ENCODE measurements at regions not wholly inside any gene's neighbourhood (a gene's known extent, or its start where the extent isn't known, plus 50 kb on each side); places are given as distances from the start of the nearest gene placed in this dataset.

DNA sequence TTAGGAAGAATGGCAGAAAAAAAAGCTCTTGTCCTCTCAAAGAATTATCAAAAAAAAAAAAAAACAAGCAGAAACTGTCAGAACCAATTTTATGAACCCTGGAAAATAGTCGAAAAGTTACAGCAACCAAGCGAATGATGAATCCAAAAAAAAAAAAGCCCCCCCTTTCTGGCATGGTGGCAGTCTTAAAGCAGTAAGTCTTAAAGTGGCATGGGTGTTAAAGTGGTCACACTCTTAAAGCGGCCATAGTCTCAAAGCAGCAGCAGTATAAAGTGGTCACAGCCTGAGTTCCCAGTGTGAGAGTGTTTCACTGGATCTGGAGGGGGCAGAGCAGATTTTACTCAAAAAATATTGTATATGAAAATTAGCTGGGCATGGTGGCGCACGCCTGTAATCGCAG, 96.8 kb upstream of the RAB18 start:
- Mint-ChIP-seq H3K4me3 (ENCODE audit: low read depth, unreplicated experiment) (no peak overlapping the region), H3K4me1 (ENCODE audit: low read depth, unreplicated experiment) (no peaks in the 10 kb centered on the region), H3K27ac (ENCODE audit: unreplicated experiment) (no peak overlapping the region), H3K27me3 (ENCODE audit: unreplicated experiment) (peaks cover 9% of the 10 kb centered on the region), H3K9me3 (ENCODE audit: low read depth, unreplicated experiment) (no peaks in the 10 kb centered on the region), H3K36me3 (ENCODE audit: insufficient read depth, unreplicated experiment) (no peaks in the 10 kb centered on the region)
- intact Hi-C loops (cut with micrococcal nuclease; ENCODE audit: unreplicated experiment), result no loop called here
- no peak for DNase-seq
- CTCF ChIA-PET, result no interaction called here
- no TSS peak for BruUV-seq (replicated peaks)
- TF ChIP-seq, protein P1, sequence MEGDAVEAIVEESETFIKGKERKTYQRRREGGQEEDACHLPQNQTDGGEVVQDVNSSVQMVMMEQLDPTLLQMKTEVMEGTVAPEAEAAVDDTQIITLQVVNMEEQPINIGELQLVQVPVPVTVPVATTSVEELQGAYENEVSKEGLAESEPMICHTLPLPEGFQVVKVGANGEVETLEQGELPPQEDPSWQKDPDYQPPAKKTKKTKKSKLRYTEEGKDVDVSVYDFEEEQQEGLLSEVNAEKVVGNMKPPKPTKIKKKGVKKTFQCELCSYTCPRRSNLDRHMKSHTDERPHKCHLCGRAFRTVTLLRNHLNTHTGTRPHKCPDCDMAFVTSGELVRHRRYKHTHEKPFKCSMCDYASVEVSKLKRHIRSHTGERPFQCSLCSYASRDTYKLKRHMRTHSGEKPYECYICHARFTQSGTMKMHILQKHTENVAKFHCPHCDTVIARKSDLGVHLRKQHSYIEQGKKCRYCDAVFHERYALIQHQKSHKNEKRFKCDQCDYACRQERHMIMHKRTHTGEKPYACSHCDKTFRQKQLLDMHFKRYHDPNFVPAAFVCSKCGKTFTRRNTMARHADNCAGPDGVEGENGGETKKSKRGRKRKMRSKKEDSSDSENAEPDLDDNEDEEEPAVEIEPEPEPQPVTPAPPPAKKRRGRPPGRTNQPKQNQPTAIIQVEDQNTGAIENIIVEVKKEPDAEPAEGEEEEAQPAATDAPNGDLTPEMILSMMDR (IDR thresholded peaks at IDR 0.05; ENCODE audit: unreplicated experiment), result no peak

DNA sequence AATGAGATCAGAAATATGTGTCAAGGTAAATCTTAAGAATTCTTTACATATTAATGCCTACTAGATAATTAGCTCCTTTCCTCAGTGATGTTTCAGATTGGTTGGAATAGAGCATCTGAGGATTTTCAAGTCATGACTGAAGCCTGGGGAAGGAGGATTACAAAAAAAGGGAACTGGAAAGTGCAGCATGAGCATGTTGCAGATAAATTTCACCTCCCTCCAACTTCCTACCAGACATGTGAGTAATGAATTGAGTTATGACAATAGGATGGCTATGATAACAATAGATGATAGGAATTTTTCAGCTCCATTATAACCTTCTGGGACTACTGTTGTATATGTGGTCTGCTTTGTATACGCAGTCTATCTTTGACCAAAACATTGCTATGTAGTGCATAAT, 104.2 kb upstream of the RAB18 start:
- CTCF ChIA-PET, result interaction anchor here (0.6 kb wide), 1 partner anchor 11 kb away, joined by 3 read pairs; no protein-coding TSS in a partner anchor

DNA sequence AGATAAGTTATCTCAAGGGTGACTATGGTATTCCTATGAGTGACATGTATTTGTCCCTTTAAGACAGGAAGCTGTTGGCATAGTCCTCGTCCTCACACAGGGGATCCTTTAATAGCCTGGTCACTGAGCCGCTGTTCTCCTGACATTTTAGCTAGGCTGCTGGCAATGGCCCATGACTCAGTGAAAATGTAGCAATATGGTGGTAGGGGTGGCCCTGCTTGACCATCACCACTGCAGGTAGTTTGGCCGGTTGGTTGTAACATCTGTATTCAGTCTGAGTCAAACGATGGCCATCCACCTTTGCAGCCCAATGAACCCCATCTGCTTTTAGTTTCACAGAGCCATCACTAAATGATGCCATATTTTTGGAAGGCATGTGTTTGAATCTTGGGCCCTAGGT, 110.1 kb upstream of the RAB18 start:
- TF ChIP-seq, protein P1 (IDR thresholded peaks at IDR 0.05; ENCODE audit: unreplicated experiment), result no peak
- intact Hi-C loops (cut with micrococcal nuclease; ENCODE audit: unreplicated experiment), result no loop called here
- no peak for DNase-seq
- no peaks in the 10 kb centered on the region for H3K36me3 Mint-ChIP-seq (ENCODE audit: insufficient read depth, unreplicated experiment)
- CTCF ChIA-PET, result no interaction called here
- no peaks in the 10 kb centered on the region for H3K4me1 Mint-ChIP-seq (ENCODE audit: low read depth, unreplicated experiment)
- BruUV-seq (replicated peaks), result no TSS peak
- peaks cover 30% of the 10 kb centered on the region for H3K27me3 Mint-ChIP-seq (ENCODE audit: unreplicated experiment)
- no peak overlapping the region for H3K27ac Mint-ChIP-seq (ENCODE audit: unreplicated experiment)
- H3K9me3 Mint-ChIP-seq (ENCODE audit: low read depth, unreplicated experiment), result no peaks in the 10 kb centered on the region
- H3K4me3 Mint-ChIP-seq (ENCODE audit: low read depth, unreplicated experiment), result no peak overlapping the region

More for the DNA sequence above, 104.2 kb upstream of the RAB18 start:
- TF ChIP-seq, protein P1 (IDR thresholded peaks at IDR 0.05; ENCODE audit: unreplicated experiment), result no peak
- H3K4me1 Mint-ChIP-seq (ENCODE audit: low read depth, unreplicated experiment), result no peaks in the 10 kb centered on the region
- H3K27me3 Mint-ChIP-seq (ENCODE audit: unreplicated experiment), result no peaks in the 10 kb centered on the region
- H3K36me3 Mint-ChIP-seq (ENCODE audit: insufficient read depth, unreplicated experiment), result no peaks in the 10 kb centered on the region
- intact Hi-C loops (cut with micrococcal nuclease; ENCODE audit: unreplicated experiment), result no loop called here
- H3K27ac Mint-ChIP-seq (ENCODE audit: unreplicated experiment), result no peak overlapping the region
- H3K9me3 Mint-ChIP-seq (ENCODE audit: low read depth, unreplicated experiment), result no peaks in the 10 kb centered on the region
- no TSS peak for BruUV-seq (replicated peaks)
- H3K4me3 Mint-ChIP-seq (ENCODE audit: low read depth, unreplicated experiment), result no peak overlapping the region
- DNase-seq, result no peak

DNA sequence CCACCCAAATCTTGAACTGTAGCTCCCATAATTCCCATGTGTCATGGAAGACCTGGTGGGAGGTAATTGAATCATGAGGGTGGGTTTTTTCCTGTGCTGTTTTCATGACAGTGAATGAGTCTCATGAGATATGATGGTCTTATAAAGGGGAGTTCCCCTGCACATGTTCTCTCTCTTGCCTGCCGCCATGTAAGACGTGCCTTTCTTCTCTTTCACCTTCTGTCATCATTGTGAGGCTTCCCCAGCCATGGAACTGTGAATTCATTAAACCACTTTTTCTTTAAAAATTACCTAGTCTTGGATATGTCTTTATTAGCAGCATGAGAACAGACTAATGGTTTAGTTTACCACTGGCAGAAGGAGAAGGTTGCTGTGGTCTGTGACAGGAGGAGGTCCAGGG, 111.5 kb upstream of the RAB18 start:
- CTCF ChIA-PET, result interaction anchor here (0.6 kb wide), 1 partner anchor 174 kb away, joined by 4 read pairs; no protein-coding TSS in a partner anchor
- Mint-ChIP-seq H3K4me1 (ENCODE audit: low read depth, unreplicated experiment) (no peaks in the 10 kb centered on the region), H3K9me3 (ENCODE audit: low read depth, unreplicated experiment) (no peaks in the 10 kb centered on the region), H3K4me3 (ENCODE audit: low read depth, unreplicated experiment) (no peak overlapping the region), H3K27ac (ENCODE audit: unreplicated experiment) (no peak overlapping the region), H3K36me3 (ENCODE audit: insufficient read depth, unreplicated experiment) (no peaks in the 10 kb centered on the region), H3K27me3 (ENCODE audit: unreplicated experiment) (peaks cover 30% of the 10 kb centered on the region)
- no TSS peak for BruUV-seq (replicated peaks)
- TF ChIP-seq, protein P1 (IDR thresholded peaks at IDR 0.05; ENCODE audit: unreplicated experiment), result no peak
- intact Hi-C loops (cut with micrococcal nuclease; ENCODE audit: unreplicated experiment), result no loop called here
- no peak for DNase-seq
